CD14-positive monocyte (primary cell): ENCODE measurements at regions not wholly inside any gene's neighbourhood (a gene's known extent, or its start where the extent isn't known, plus 50 kb on each side); places are given as distances from the start of the nearest gene placed in this dataset.

ENCODE experiments used
- DNase-seq, 3 donors: peaks; one replicate each; pipeline ENCODE4 v3.0.0-alpha.2; 2011 to 2022
- H2AFZ ChIP-seq: 2 replicates; pipeline ENCODE4 v1.6.0; 2012; ENCODE audit warnings: mild to moderate bottlenecking, low read depth, low read length, inconsistent platforms; ENCODE audit not compliant: insufficient read depth, poor library complexity, severe bottlenecking
- H3K27ac ChIP-seq, 2 donors: 1 replicate in 1 of 2; 2 replicates in 1 of 2; pipeline ENCODE4 v1.5.1; 2012 to 2013; ENCODE audit warnings: low read length in 2 of 2, control low read depth in 1 of 2, inconsistent platforms in 1 of 2, low read depth in 1 of 2, mild to moderate bottlenecking in 1 of 2
- H3K27me3 ChIP-seq, 2 donors: one replicate each; pipeline versions ENCODE4 v1.6.0 to v1.6.1; 2011 to 2013; ENCODE audit warnings: low read length in 2 of 2; ENCODE audit not compliant: control insufficient read depth in 2 of 2, insufficient read depth in 2 of 2
- H3K36me3 ChIP-seq, 2 donors: replicated peaks in 1 of 2; 1 replicate in 1 of 2; 2 replicates in 1 of 2; pipeline versions ENCODE4 v1.5.1 to v1.6.1; 2012 to 2013; ENCODE audit warnings: low read length in 2 of 2, control low read depth in 1 of 2, inconsistent platforms in 1 of 2, mild to moderate bottlenecking in 1 of 2; ENCODE audit not compliant: insufficient read depth in 2 of 2, control insufficient read depth in 1 of 2
- H3K4me1 ChIP-seq, 2 donors: 1 replicate in 1 of 2; 2 replicates in 1 of 2; pipeline versions ENCODE4 v1.5.1 to v1.6.1; 2012 to 2013; ENCODE audit warnings: low read length in 2 of 2, control low read depth in 1 of 2, inconsistent platforms in 1 of 2, mild to moderate bottlenecking in 1 of 2, moderate library complexity in 1 of 2; ENCODE audit not compliant: insufficient read depth in 2 of 2, control insufficient read depth in 1 of 2
- H3K4me2 ChIP-seq: replicated peaks from 2 replicates; pipeline ENCODE3; 2012; ENCODE audit warnings: low read length, moderate library complexity, mild to moderate bottlenecking; ENCODE audit not compliant: poor library complexity, severe bottlenecking; ENCODE audit errors: extremely low read depth
- H3K4me3 ChIP-seq, 3 experiments: fragments of 200-600 bp in 1 of 3; sonication (generic) in 1 of 3; replicated peaks in 1 of 3; 1 replicate in 2 of 3; 2 replicates in 1 of 3; pipeline ENCODE4 v1.5.1; 2011 to 2013; ENCODE audit warnings: low read length in 3 of 3, mild to moderate bottlenecking in 3 of 3, control low read depth in 2 of 3, low read depth in 2 of 3, inconsistent platforms in 1 of 3, moderate library complexity in 1 of 3
- H3K79me2 ChIP-seq: 2 replicates; pipeline ENCODE4 v1.6.0; 2012; ENCODE audit warnings: mild to moderate bottlenecking, control low read depth, inconsistent platforms, low read length, moderate library complexity; ENCODE audit not compliant: insufficient read depth
- H3K9ac ChIP-seq: 2 replicates; pipeline ENCODE4 v1.6.0; 2017; ENCODE audit warnings: low read length, mild to moderate bottlenecking; ENCODE audit not compliant: insufficient read depth, poor library complexity, severe bottlenecking
- H3K9me3 ChIP-seq, 2 donors: replicated peaks in 1 of 2; 1 replicate in 1 of 2; 2 replicates in 1 of 2; pipeline versions ENCODE4 v1.5.1 to v1.6.1; 2012 to 2013; ENCODE audit warnings: low read length in 2 of 2, control low read depth in 1 of 2; ENCODE audit not compliant: control insufficient read depth in 1 of 2, insufficient read depth in 1 of 2
- H4K20me1 ChIP-seq: 2 replicates; pipeline ENCODE4 v1.6.0; 2012; ENCODE audit warnings: mild to moderate bottlenecking, low read length, control low read depth, moderate library complexity; ENCODE audit not compliant: insufficient read depth
- H3K27ac Mint-ChIP-seq, 7 donors: one replicate each; pipeline ENCODE4 v1.8.0; 2020; ENCODE audit warnings: mild to moderate bottlenecking in 7 of 7, mixed read lengths in 7 of 7, moderate library complexity in 6 of 7, inconsistent platforms in 2 of 7
- H3K27me3 Mint-ChIP-seq, 3 donors: one replicate each; pipeline ENCODE4 v1.8.0; 2021 to 2022; ENCODE audit warnings: low read depth in 3 of 3, mild to moderate bottlenecking in 3 of 3, mixed read lengths in 3 of 3, moderate library complexity in 3 of 3, inconsistent platforms in 1 of 3
- H3K36me3 Mint-ChIP-seq, 2 donors: one replicate each; pipeline ENCODE4 v1.8.0; 2020; ENCODE audit warnings: mixed read lengths in 2 of 2, inconsistent platforms in 1 of 2, mild to moderate bottlenecking in 1 of 2
- H3K4me1 Mint-ChIP-seq: one replicate; pipeline ENCODE4 v1.8.0; 2020; ENCODE audit warnings: mild to moderate bottlenecking, mixed read lengths
- H3K4me3 Mint-ChIP-seq, 2 donors: one replicate each; pipeline ENCODE4 v1.8.0; 2020; ENCODE audit warnings: mild to moderate bottlenecking in 2 of 2, mixed read lengths in 2 of 2, moderate library complexity in 1 of 2
- H3K9me3 Mint-ChIP-seq, 7 donors: one replicate each; pipeline ENCODE4 v1.8.0; 2020 to 2022; ENCODE audit warnings: mixed read lengths in 7 of 7, mild to moderate bottlenecking in 6 of 7, moderate library complexity in 6 of 7, inconsistent platforms in 2 of 7
- CTCF ChIP-seq: fragments of 200-600 bp; IDR thresholded peaks from one replicate; pipeline ENCODE4 v1.8.0; 2022; ENCODE audit warnings: antibody characterized with exemption, mild to moderate bottlenecking
- WGBS: methylation state at CpG from one replicate; pipeline ENCODE4 v1.1.5; 2013; ENCODE audit warnings: missing lambda C conversion rate; ENCODE audit not compliant: insufficient coverage; 5-methylcytosine and 5-hydroxymethylcytosine counted together
- intact Hi-C, 2 donors: fragments of 100-400 bp; cut with micrococcal nuclease; formaldehyde crosslinking; loops; one replicate each; pipeline versions ENCODE4 v1.15.0 to v1.15.1; 2023

DNA sequence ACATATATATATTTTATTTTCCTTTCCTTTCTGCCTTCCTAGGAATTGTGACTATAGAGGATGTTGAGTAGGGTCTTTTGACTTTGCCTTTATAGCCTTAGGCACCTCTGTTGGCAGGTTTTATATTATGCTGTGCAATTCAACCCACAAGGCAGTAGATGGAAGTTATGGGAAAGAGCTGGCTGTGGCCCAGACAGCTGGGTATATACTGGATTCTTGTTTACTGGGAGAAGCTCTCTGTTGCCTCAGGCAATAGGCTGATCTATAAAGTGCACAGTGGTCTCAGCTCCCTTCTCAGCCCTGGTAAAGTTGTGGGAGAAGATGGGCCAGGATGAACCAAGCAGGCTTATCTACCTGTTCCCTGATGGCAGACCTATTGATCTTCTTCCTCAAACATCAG lies 342.0 kb downstream of the GBA3 start:
- TF ChIP-seq CTCF = no peak
- Histone ChIP-seq H3K27me3 (no peaks in the 10 kb centered on the region), H3K9ac (no peak overlapping the region), H3K9me3 (peaks cover 0 to 15% of the 10 kb centered on the region in 2 donors), H3K79me2 (no peaks in the 10 kb centered on the region), H3K4me1 (no peaks in the 10 kb centered on the region), H3K36me3 (no peaks in the 10 kb centered on the region), H3K4me2 (no peak overlapping the region), H3K27ac (no peak overlapping the region), H4K20me1 (no peaks in the 10 kb centered on the region), H2AFZ (no peak overlapping the region), H3K4me3 (no peak overlapping the region)
- H3K9me3 Mint-ChIP-seq = peaks cover 0 to 8% (median 3%) of the 10 kb centered on the region in 7 donors
- H3K4me3 Mint-ChIP-seq = no peak overlapping the region
- no peaks in the 10 kb centered on the region for H3K4me1 Mint-ChIP-seq
- intact Hi-C loops = no loop called here
- DNase-seq = no peak
- H3K36me3 Mint-ChIP-seq = no peaks in the 10 kb centered on the region
- no peaks in the 10 kb centered on the region for H3K27me3 Mint-ChIP-seq
- no peak overlapping the region for H3K27ac Mint-ChIP-seq

DNA sequence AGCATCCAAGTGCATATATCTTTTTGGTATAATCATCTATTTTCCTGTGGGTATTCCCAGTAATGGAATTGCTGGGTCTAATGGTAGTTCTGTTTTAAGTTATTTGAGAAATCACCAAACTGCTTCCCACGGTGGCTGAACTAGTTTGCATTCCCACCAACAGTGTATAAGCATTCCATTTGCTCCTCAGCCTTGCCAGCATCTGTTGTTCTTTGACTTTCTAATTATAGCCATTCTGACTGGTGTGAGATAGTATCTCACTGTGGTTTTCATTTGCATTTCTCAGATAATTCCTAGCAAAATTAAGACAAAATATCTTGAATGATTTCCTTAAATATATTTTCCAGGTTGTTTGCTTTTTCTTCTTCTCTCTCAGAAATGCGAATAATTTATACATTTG lies 341.1 kb downstream of the GBA3 start:
- Histone ChIP-seq H3K4me2 (no peak overlapping the region), H2AFZ (no peak overlapping the region), H3K27me3 (no peaks in the 10 kb centered on the region), H3K27ac (no peak overlapping the region), H3K79me2 (no peaks in the 10 kb centered on the region), H3K4me1 (no peaks in the 10 kb centered on the region), H4K20me1 (no peaks in the 10 kb centered on the region), H3K9me3 (peaks cover 0 to 15% of the 10 kb centered on the region in 2 donors), H3K9ac (no peak overlapping the region), H3K4me3 (no peak overlapping the region), H3K36me3 (no peaks in the 10 kb centered on the region)
- Mint-ChIP-seq H3K27me3 (no peaks in the 10 kb centered on the region), H3K27ac (no peak overlapping the region), H3K9me3 (peaks cover 0 to 8% (median 3%) of the 10 kb centered on the region in 7 donors), H3K4me3 (no peak overlapping the region), H3K36me3 (no peaks in the 10 kb centered on the region), H3K4me1 (no peaks in the 10 kb centered on the region)
- no peak for TF ChIP-seq CTCF
- WGBS = no CpG with 5 or more reads among the region's 2 CpGs
- DNase-seq = no peak
- intact Hi-C loops = no loop called here
